HG02623 (cell line): ENCODE measurements at regions not wholly inside any gene's neighbourhood (a gene's known extent, or its start where the extent isn't known, plus 50 kb on each side); places are given as distances from the start of the nearest gene placed in this dataset.

Experiments used
- ATAC-seq: cut with Tn5 transposase; IDR thresholded peaks from one replicate; pipeline ENCODE4 v1.9.1; 2021; ENCODE audit warnings: moderate library complexity; ENCODE audit not compliant: unreplicated experiment

DNA sequence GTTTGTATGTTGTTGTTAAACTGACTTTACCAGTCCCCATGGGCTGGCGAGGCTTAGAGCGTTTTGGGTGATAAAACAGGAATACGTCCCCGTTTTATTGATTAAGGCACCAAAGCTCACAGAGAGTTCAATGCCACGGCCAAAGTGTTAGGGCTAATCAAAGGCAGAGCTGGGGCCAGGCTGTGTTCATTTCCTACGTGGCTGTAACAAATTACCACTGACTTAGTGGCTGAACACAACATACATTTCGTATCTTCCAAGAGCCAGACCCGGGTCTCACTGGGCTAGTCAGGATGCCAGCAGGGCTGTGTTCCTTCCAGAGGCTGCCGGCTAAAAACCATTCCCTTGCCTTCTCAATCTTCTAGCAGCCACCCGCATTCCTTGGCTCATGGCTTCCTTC is 94.4 kb upstream of the HABP2 start:
- no peak for ATAC-seq

DNA sequence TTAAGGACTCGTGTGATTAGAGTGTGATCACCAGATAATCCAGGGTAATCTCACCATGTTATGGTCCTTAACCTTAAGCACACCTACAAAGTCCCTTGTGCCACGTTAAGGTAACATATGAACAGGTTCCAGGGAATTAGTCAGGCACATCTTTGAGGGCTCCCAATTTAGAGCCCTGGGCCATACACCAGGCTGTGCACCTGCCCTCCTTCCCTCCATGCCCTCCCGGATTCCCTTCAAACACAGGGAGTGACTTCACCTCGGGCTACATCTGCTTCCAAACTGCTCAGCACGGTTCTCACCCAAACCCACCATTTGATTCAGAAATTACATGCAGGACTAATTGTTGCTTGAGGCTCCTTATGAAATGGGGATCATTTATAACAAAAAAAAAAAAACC is 93.9 kb upstream of the HABP2 start:
- no peak for ATAC-seq

DNA sequence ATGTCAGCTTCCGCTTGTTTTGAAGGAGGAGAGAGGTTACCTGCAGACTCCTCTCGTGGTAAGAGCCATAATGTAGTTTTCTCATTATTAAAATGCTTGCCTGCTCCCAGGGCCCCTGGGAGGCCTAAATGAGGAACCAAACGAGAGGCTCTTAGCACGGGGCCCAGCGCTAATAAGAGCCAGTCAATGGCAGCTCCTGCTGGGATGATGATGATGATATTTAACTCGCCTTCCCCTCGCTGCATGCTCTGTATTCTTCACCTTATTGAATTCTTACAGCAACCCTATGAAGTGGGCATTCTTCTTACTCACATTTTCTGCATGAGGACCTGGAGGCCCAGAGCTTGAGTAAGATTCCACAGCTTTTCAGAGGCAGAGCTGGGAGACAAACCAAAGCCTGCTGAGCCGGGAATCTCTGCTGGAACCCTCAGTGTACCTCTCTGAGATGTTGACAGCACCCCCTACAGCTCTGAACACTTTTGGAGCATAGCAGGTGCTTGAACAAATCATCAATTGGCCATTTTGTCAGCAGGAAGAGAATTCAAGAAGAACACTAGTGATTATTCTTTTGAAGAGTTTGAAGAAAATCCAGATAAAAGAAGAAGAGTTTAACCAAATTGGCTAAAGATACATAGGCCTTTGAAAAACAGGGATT is 93.1 kb upstream of the HABP2 start:
- no peak for ATAC-seq

DNA sequence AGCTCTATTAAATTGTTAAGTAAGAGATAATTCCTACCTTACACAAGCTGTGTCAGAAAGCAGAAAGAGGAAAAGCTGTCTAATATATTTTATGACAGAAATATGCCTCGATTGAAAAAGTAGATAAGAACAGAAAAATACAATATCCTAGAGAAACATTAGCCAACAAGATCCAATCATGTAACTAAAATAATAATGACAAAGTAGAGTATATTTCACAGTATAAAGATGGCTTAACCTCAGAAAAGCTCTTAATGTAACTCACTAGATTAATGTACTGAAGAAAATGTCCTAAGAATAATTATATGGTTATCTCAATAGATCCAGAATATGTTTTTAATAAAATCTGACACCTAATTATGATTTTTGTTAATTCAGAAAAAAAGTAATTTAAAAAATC is 89.8 kb upstream of the HABP2 start:
- ATAC-seq: no peak

DNA sequence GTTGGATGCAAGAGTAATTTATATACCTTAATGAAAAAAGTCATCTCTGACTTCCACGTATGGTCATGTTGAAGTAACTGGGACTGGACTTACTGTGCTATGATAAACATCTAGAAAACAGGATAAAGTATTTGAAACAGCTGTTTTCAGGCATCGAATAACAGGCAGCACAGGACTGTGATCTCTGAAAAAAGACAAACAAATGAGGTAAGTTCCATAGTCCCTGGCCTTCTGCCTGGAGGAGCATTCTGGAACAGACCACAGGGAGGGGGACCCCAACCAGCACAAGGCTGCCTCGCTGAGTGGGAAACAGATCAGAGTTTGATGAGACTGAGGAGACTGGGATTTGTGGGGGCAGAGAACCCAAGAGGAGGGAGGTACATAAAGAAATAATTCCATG is 89.1 kb upstream of the HABP2 start:
- no peak for ATAC-seq

DNA sequence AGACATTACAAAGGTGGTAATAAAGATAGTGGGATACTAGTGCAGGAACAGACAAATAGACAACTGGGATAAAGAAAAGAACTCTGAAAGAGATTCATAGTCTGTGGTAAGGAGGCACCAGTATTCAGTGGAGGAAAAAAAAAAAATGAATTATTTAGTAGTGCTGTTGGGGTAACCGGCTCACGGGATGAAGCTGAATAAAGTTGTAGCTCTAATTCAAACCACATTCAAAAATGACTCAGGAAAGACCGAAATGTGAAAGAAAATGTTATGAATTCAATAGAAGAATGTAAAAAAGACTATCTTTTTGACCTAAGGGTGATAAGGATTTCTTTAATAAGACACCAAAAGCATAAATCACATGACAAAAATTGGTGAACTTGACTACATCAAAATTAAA is 83.1 kb upstream of the HABP2 start:
- ATAC-seq: no peak

DNA sequence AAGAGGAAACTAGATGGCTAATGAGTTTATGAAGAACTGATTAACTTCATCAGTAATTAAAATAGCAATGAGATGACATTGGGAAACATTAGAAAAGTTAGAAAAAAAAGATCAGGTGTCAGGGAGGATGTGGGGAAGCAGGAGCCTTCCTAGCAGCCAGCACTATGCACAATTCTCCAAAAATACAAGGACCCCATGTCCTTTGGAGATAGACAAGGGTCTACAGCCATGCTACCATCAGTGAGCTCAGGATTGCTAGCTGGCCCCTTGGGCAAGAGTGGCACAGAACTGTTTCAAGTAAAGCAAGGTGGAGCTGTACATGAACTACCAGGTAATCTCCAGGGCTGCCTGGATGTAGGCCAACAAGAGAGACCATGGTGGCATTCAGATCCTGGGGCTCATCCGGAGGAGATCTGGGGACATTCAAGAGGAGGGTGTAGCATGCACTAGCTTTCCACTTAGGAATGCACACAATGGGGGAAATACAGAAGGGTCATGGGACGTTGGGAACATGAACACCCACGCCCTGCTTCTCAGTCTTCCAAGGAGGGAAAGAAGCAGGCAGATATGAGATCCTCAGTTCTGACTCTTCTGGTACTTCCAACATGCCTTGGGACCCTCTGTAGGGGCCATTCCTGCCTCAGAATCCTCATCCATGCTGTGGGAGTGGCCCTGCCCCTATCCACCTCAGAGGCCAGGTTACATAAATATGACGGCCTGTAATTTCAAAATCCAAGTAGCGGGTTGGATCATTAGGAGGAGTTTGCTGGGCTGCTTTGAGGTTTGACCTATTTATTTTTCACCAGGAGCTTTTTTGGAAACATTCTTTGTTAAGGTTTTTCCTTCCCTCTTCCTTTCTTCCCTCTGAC is 82.2 kb upstream of the HABP2 start:
- no peak for ATAC-seq

DNA sequence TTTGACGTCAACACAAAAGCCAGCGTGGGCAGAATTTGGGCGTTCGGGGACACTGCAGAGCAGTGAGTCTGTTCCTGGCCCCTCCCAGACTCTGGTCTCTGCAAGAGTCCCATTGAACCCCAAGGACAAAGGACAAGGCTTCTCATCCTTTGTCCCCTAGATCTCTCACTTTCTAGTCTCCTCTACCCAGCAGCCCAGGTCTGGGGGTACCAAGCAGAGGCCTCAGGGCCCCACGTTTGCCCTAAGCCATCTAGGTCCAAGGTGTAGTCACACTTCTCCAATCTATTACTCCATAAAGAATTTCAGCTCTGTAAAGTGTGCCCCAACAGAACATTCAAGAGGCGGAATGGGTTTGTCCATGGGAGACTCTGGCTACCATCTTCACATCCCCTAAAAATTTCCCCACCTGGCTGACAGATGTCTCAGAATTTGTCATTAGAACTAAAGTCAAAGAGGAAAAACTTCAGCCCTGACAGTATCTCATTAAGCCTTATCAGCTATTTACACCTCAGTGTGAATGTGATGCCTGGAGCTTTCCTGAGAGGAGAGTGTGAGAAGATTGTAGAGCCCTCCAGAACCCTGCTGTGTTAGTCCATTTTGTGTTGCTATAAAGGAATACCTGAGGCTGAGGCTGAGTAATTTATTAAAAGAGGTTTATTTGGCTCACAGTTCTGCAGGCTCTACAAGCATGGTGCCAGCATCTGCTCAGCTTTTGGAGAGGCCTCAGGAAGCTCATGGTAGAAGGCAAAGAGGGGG is 81.4 kb upstream of the HABP2 start:
- ATAC-seq: no peak

DNA sequence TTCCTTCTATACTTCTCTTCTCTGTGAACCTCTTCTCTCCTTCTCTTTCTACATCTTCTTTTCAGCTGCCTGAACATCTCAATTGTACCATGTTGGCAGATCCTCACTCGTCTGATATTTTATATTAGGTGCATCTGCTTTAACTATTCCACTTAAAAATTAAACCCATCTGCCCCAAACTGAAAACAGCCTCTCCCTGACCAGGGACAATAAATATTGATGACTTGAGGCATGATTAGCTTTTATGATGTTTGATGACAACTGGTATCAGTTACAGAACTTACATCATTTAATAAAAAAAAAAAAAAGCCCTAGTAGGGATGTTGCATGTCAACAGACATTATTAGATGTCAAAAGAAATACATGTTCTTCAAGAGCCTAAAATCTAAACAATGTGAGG is 79.8 kb upstream of the HABP2 start:
- no peak for ATAC-seq

DNA sequence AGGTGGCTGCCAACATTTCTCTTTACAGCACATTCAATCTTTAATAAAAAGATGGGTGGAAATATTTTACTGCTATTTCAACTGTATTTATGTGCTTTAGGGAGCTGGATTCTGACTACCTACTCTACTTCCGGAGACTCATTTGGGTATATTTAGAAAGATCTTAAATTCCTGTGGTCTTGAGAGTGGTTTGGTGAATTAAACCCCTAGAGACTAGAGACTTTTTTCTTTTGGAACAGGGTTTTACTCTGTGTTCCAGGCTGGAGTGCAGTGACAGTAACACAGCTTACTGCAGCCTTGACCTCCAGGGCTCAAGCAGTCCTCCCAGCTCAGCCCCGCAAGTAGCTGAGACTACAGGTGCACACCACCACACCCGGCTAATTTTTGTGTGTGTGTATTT is 79.0 kb upstream of the HABP2 start:
- no peak for ATAC-seq

DNA sequence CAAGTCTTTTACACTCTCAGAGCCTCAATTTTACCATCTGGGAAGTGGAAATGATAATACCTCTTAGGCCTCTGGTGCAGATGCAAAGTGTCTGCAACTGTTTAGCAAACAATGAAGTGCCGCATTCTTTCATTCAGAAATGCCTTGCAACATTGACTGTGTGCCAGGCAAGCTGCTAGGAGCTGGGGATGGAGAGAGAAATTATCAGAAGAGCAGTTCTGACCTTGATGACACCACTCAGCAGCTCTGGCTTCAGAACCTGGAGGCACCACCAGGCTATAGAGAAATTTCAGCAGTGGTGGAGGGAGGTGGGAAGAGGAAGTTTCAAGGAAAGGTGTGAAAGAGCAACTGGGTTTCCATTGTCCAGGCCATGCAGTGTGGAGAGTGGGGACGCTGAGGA is 78.1 kb upstream of the HABP2 start:
- no peak for ATAC-seq

DNA sequence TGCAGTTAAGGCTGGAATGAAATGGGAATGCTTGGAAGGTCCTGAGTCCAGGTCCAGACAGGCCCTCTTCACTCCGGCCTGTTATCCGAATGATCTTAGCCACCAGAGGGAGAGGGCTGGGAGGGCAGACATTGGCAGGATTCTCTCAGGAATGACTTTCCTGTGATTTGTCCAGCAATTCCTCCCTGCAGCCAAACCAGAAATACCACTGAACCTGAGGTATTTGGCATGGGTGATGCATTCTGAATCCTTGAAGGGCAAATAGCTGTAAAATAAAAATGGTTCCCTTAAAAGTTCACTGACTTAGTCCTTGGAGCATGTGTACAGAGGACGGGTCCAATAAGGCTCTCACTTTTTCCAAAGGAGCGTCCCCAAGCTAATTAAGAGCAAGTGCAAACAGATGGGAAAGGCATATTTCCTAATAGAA is 77.5 kb upstream of the HABP2 start:
- ATAC-seq: no peak

DNA sequence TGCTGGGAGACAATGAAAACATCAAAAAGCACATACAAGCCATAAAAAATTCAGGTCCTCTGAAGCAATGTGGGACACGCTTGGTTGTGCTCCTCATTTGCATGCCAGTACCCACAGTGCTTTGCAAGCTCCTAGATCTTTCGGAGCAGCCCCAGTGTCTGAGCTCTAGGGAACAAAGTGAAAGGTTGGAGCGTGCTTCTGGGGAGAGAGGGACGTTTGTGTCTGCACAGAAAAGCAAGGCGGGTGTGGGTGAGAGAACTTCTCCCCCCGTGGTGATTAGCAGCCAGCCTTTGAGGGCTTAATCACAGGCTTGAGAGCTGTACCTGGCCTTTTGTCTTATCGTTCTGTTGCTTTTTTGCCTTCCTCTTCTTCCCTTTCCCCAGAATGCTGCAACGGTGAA is 76.7 kb upstream of the HABP2 start:
- no peak for ATAC-seq

DNA sequence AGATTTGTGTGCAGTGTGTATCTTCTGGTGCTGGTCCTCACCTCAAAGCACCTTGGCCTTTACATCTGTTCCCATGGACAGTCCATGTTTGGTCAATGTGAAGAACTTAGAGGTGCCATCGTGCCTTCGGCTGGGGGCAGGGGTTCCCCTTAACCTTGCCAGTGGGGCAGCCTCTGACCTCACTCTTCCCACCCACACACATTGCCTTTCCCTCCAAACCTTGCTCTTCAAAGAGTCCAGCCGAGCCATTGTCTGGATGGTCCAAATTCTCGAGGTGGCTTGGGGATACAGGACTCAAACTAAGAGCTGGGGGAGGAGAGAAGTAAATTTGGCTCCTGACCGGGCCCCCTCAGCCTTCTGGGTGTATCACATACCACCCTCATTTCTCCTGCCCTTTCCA is 76.2 kb upstream of the HABP2 start:
- ATAC-seq: no peak

DNA sequence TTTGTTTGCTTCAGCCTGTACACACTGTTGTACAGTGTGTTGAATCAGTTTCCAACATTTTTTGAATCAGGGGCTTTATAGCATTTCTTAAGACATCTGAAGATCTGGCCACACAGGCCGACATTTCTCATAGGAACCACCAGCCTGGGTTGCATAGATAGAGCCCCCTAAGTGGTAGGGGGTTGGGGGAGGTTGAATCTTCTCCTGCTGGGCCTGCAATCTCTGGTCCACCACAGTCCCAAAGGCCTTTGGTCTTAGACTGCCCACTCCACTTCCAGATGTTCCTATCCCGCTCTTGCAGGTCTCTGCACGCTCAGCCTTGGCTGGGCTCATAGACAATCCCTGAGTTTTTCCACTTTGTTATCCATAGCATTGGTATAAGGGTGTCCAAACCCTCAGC is 75.4 kb upstream of the HABP2 start:
- no peak for ATAC-seq

DNA sequence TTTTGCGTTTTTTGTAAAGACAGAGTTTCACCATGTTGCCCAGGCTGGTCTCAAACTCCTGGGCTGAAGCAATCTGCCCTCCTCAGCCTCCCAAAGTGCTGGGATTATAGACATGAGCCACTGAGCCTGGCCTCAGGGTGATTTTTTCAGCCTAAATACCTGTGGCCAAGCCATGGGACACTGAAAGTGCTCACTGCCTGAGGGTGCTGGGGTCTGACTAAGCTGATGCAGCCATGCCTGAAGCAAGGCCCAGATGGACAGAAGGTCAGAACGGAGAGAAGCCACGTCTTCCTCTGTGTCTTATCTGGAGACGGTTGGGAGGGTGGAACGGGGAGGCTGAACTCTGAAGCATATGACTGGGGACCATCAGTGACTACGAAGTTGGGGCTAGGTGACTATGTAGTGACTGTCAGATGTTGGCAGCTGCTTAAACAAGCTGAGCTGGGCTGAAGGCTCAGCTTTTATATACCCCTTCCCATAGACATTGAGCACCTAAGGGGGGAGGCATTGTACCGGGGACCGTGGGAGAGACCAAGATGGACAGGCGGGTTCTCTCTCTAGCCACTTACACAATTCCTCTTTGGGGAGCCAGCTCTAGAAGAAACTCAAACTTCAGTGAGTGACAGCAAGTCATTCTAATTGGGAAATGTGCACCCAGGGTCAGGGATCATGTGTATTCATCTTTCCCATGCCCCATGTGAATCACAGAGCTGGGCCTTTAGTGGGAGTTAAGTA is 73.3 kb upstream of the HABP2 start:
- ATAC-seq: no peak

DNA sequence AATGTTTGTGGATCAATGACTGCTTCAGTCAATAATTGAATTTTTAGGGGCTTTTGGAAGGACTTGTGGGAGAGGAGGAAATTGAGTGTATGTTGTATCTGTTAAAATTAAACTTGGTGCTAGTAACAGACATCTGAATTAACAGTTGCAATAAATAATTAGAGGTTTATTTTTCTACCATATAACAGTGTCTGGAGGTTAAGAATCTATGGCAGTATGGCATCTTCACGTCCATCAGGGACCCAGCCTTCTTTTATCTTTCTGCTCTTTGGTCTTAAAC is 72.8 kb upstream of the HABP2 start:
- ATAC-seq: no peak

DNA sequence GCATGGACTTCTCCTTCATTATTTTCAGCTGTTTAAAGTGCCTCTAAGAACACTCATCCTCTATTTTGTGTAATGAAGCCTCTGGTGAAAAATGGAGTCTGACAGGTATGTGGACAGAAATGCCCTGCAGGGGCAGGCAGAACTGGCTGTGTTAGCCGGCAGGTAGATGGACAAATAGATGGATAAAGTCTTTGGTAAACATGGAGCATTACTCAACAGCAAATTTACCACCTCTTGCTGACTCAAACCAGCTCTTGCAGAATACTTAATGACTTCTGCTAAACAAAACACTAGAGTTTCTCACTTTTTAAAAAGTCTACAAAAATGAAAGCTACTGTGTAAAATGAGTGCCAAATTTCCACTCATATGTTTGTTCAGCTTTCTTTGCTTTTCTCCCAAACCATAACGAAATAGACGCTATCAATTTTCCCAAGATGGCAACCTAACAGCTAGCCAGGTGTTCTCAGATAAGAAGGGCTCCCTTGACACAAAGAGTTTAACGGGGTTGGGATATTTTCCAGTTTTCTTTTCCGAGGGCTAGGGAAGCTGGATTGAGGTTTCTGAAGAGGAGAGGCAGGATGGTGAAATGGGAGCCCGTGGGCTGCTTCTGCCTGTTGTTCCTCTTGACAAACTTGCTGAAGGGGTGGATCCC is 71.9 kb upstream of the HABP2 start:
- ATAC-seq: no peak

DNA sequence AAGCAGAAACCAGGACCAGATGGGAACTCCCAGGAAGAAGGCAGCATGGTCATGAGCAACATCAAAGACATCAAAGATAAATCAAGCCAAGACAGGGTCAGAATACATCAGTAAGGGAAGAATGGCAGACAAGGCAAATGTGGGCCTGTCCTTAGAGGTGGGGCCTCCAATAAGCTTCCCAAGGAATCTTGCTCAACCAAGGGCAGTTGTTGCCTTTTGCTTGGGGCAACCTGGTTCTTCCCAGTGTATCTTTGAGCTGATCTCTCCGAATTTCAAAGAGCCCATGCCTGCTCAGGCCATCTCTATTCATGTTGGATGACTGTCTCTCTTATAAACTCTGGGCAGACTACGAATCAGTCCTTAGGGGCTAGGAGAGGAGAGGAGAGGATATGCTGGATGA is 68.4 kb upstream of the HABP2 start:
- ATAC-seq: no peak

DNA sequence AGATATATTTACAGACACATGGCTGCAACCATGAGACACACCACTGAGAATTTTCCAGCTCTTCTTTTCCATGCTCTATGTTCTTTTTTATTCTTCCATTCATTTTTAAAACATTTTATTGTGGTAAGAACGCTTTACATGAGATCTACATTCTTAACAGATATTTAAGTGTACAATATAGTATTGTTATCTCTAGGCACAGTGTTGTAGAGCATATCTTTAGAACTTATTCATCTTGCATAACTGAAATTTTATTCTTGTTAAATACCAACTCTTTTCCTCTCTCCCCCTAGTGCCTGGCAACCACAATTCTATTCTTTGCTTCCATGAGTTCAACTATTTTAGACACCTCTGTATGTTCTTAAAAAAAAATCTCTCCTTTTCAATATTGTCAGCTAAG is 67.1 kb upstream of the HABP2 start:
- ATAC-seq: no peak

DNA sequence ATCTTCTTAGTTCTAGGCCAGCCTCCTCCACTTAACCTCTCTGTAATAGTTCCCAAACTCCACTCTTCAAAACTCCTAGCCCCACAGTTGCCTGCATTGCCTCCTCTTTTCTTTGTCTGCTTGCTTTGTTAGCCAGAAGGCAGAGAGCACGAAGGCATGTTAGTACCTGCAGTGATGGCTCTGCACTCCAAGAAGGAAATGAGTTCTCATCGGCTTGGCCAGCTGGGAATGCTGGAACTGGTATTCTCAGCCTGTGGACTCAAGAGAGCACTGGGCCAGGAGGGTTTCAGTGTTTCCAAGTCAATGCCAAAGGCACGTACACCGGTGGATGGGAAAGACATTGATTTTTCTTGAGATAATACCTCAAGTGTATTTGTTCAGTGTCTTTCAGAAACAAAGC is 66.3 kb upstream of the HABP2 start:
- ATAC-seq: no peak
